ENCODE measurements at regions not wholly inside any gene's neighbourhood (a gene's known extent, or its start where the extent isn't known, plus 50 kb on each side); places are given as distances from the start of the nearest gene placed in this dataset.

DNA sequence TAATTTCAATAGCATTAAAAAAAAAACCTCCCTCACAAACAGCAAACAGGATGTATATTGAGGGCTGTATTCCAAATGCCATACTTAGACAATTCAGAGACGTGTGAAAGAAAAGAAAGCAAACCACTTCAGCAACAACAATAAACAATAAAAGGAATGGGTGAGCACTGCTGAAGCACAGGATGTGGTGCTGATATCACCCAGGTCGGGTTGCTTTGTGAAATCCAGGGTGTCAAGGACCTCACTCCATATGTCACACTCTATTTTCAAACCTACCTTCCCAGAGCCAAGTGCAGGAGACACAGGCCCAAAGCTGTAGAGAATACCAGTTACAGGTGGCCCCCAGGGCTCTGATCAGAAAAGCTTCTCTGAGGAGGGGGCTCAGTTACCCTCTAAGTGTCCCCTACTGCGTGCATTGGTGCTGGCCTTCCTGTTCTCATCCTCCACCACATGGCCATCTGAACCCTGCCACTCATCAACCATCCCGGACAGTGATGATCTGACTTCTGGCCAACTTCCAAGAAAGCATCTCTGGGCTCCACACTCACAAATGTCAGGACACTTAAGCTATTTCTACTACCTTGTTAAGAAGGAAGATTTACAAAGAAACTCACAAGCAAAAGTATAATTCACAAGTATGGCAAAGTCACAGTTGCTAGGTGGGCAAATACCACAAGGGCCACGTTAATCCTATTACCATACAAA, 363.0 kb downstream of the SS18 start:
- DNase-seq (ENCODE audit: low read depth in 4 of 4, low spot score in 3 of 4): no peak

DNA sequence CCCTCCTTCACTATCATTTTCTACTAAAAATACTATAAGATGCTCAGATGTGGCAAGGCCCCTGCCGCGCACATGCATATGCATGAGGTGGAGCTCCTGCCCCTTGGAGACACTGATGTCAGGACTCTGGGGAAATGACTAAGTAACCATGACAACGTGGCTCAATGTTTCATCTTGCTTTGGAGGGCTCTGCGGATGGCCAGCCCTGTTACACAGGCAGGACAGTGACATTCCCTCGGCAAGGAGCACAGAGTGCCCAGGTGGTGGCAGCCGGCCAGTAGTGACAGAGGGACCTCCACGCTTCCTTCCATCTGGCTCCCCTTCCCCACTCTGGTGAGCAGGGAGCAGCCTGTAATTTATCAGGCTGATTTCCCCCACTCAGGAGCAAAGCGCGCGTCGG, 364.1 kb downstream of the SS18 start:
- no peak for DNase-seq (ENCODE audit: low read depth in 4 of 4, low spot score in 3 of 4)

DNA sequence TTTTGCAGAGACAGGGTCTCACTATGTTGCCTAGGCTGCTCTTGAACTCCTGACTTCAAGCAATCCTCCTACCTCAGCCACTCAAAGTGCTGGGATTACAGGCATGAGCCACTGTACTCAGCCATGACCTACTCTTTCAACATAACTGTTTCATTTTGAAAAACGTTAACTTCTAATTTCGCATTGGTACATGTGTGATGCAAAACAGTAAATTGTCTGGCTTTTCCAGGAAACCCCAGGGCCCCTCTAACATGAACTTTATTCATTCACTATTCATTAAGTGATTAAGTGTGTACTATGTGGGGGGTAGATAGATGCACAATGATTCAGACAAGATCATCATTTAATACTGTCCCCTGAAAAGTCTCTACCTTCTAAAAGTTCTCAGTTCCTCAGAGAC, 364.9 kb downstream of the SS18 start:
- no peak for DNase-seq (ENCODE audit: low read depth in 4 of 4, low spot score in 3 of 4)

DNA sequence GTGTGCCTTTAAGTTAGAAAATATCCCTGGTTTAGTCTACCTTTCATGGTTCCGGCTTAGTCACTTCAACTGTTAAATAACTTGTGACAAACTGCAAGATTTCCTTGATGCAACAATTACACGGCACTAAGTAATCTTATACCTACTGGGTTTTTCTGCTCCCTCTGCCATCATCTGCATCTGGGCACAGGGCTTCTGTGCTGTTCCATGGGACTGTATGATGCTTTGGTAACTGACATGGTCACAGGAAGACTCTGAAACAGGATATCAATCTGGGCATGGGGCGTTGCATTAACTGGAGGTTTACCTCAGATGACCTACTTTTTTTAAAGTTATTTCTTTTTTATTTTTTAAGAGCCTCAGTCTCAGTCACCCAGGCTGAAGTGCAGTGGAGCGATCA, 365.4 kb downstream of the SS18 start:
- no peak for DNase-seq (ENCODE audit: low read depth in 4 of 4, low spot score in 3 of 4)

DNA sequence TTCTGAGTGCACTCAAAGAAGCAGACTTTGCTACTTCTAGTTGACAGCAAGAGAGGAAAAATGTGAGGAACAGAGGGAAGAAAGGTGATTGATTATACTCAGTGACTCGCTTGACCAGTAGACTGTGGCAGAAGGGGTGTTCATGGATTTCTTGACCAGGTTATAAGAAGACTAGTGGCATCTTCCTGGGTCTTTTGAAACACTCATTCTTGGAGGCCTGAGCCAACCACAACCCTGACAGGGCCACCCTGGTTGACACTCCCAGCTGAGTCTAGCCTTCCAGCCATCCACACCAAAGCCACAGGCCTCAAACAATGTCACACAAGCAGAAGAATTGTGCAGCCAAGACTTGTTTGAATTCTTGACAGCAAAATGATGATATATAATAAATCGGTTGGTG, 366.3 kb downstream of the SS18 start:
- no peak for DNase-seq (ENCODE audit: low read depth in 4 of 4, low spot score in 3 of 4)

DNA sequence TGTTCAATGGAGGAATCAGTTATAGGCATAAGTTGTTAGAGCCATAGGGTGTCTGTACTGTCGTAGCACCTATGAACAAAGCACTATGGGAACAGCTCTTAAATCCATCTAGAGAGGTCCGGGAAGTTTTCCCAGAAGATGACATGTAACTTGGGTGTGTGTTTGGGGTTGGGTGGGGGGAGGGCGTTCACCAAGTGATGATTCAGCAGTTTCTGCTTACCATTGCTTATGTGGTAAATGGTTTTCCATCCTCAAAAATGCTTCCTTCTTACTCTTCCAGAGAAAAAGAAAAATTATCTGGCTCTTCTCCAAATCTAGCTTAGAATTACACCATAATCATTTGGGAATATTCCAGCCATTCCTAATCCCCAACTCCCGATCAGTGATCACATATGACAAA, 361.1 kb upstream of the ZNF521 start:
- no peak for DNase-seq (ENCODE audit: low read depth in 4 of 4, low spot score in 3 of 4)

DNA sequence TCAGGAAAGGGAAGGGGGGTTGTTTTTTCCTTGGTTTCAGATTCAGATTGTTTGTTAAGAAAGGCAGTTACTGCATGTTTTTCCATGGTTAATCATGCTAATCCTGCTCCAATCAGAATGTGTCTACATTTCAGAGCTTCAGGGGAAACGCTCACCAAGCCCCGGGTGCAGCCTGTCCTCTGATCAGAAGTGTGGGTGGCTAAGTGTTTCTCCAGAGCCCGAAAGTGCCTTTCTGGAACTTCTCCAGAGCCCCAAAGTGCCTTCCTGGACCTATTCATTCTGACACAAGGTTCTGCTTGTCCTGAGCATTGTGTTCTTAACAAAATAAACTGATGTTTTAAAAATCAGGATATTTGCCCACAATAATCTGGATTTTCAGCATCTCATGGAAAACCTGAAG, 359.0 kb upstream of the ZNF521 start:
- no peak for DNase-seq (ENCODE audit: low read depth in 4 of 4, low spot score in 3 of 4)

DNA sequence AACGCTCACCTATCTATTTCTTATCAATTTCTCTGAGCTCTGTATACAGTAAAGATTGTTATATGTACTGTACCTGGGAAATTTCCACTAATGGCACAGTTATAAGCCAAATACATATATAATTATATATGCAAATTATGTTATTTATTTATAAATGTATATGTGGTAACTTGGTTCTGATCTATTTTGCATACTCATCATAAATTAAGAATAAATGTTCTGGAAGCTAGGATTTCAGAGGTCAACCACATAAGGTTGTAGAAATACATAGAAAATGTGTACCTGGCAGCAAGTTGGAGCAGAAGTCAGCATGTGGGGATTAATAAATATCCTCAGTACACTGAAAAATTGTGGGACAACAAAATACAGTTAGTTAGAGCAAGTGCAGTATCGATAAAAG, 353.7 kb upstream of the ZNF521 start:
- no peak for DNase-seq (ENCODE audit: low read depth in 4 of 4, low spot score in 3 of 4)

DNA sequence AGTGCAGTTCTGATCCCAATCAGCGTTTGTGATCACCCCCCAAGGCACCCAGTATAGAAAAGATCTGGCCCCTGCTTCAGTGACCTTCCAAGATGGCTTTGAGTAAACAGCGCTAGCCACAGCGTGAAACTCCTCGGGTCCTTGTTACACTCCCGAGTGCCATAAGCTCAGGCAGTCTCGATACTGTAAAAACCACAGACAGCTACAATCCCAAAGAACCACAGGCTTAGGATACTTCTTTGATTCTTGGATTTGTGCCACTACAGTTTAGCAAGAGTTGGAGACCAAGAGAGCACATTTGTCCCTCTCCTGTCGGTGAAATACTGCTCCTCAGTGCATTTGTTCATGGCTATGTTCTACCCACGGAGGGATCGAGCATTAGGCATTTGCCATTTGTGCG, 352.5 kb upstream of the ZNF521 start:
- no peak for DNase-seq (ENCODE audit: low read depth in 4 of 4, low spot score in 3 of 4)

DNA sequence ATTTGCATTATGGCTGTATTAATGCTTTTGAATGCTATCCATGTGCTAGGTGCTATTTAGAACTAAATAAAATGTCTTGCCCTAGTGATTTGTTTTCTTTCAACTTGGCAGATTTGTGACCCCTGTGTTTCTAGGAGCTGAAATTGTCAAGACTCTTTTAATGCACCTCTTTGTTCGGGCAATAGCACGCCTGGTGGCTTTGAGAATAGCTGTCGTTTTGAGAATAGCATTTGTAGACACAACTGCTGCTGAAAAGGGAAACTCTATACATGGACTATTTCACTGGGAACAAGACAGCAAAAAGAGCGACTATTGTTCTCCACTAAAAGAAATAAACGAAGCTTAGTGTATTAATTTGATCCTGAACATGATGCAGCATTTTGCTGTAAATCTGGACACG, 352.1 kb upstream of the ZNF521 start:
- no peak for DNase-seq (ENCODE audit: low read depth in 4 of 4, low spot score in 3 of 4)

DNA sequence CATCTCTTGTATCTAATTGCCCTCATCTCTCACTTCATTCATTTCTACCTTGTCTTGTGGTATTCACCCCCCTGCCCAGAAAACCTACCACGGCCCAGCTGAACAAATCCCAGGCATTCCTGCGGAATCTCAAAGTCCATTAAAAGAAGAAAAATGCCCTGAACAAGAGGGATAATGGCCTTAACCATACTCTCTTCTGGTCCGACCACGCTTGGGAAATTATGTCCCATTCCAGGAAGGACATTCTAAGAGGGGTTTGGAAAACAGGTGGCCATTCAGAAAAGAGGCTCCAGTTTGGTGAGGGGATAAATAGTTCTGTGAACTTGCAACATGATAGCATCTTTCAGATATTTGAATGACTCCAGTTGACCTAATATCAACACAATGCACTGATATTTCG, 349.9 kb upstream of the ZNF521 start:
- no peak for DNase-seq (ENCODE audit: low read depth in 4 of 4, low spot score in 3 of 4)

DNA sequence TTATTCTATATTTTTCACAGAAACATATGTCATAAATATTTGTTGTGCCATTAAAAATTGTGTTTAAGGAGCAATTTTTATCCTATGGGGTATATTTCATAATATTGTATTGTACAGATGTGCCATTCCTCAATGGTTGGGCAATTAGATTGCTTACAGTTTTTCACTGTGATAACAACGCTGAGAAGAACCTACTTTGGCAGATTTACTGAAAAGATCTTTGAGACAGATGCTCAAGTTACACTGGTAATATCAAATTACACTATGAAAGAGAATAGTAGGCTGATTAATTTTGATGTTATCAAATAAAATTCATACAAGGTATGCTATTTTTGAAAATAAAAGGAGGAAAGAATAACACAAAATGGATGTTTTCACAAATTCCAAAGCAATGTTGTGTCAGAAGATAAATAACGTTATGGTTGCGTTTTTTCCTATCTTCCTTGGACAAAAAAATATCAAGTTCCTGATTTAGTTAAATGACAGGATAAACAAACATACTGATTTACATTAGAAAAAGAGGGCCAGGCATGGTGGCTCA, 335.1 kb upstream of the ZNF521 start:
- no peak for DNase-seq (ENCODE audit: low read depth in 4 of 4, low spot score in 3 of 4)

DNA sequence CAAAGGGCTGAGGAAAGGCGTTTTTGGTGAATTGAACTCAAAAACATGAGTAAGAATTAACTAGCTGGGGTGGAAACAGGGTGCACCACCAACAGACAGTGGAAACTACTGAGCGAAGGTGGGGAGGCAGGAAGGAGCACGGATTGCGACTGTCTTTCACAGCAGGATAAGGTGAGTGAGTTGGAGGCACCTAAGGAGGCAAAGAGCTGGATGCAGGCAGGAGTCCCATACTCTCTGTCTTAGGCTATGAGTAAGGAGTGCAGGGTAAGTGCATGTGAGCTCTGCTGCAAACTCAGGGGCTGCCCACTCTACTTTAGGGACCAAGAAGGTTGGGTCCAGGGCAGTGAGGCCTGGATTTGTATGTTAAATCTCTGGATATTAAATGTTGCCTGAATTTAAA, 333.1 kb upstream of the ZNF521 start:
- DNase-seq (ENCODE audit: low read depth in 4 of 4, low spot score in 3 of 4): no peak

DNA sequence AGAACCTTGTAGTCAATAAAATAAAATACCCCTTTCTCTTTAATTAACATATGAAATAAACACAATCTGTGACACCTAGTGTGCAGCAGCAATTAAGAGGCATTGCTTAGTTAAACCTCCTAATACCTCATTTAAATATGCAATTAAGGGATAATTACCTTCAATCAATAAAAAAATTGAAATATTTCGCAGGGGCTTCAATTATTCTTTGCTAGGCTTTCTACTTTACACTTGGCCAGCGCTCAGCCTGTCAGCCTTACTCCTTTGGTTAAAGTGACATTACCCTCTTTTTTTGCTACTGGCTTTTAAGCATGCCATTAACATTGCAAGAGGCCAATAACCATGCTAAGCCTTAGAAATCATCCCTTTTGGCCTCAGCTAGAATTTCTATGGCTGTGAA, 327.5 kb upstream of the ZNF521 start:
- no peak for DNase-seq (ENCODE audit: low read depth in 4 of 4, low spot score in 3 of 4)

DNA sequence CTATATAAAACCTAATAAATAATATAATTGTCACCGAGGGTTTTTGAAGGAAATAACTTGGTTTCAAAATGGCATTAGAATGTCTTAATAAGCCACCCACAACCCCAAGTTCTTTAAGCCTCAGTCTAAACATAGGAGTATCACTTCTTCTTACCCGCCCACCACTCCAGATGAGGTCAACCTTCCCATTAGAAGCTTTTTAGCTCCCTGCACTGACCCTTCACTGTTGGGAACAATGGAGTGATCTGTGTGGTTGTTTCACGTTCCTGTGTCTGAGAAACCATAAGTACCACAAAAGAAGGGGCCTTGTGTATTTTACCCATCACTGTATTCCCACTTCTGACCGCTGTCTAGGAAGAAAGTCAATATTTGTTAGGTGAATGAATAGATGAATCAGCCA, 326.3 kb upstream of the ZNF521 start:
- no peak for DNase-seq (ENCODE audit: low read depth in 4 of 4, low spot score in 3 of 4)

DNA sequence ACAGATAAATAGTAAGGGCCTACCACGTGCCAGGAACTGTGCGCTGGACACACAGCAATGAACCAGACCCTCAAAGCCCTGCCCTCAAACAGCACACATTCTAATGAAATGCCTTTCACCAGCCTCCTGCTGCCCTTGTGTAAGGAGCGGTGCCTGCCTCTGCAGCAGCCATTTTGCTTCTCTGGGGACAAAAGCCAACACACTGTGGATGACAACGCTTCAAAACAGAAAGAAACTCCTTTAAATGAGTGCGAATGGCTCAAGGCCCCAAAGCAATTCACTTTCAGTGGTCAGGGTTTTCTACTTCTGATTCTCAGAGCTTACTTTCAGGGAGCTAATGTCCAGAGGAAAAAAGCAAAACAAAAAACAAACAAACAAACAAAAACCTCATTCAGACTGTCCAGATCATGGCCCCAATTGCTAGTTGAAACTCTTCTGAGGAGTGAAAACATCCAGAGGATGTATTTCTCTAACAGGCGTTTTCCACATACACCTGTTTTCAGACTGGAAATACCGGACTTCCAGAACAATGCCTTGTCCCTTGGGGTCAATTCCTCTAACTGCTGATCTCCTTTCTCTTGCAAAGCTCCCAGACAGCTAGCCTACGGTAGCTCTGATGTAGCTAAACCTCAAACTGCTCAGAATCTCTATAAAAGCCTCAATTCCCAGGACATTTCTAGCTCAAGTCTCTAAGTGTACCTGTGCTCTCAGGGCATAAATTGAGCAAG, 323.3 kb upstream of the ZNF521 start:
- DNase-seq (ENCODE audit: low read depth in 4 of 4, low spot score in 3 of 4): no peak

DNA sequence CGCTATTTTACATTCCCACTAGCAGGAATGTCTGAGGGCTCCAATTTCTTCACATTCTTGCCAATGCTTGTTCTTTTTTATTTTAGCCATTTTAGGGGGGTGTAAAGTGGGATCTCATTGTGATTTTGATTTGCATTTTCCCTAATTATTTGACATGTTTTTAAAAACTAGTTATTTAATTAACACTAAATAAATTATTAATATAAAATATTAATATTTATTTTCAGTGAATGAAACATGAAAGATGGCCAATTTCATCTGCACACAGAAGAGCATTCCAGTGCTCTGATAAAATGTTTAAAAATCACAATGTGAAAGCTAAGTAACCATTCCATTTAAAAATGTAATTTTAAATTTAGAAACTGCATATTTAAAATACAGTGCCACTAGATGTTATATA, 322.2 kb upstream of the ZNF521 start:
- no peak for DNase-seq (ENCODE audit: low read depth in 4 of 4, low spot score in 3 of 4)

DNA sequence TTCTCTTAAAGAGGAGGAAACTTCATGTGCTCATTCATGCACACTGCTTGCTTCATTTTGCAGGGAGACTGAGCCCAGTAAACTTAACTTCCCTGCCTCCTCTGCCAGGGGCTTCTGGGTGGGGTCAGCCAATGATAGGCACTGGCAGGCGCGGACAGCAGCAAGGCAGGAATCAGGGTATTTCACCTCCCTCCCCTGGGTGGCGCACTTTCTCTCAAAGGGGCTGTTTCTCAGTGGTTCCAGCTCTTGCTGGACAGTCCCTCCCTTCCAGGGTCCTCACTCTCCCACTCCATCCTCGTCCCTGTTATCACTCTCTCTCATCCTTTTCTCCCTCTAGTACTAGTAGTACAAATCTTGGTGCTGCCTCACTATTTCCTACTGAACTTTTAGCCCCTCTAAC, 320.5 kb upstream of the ZNF521 start:
- no peak for DNase-seq (ENCODE audit: low read depth in 4 of 4, low spot score in 3 of 4)

DNA sequence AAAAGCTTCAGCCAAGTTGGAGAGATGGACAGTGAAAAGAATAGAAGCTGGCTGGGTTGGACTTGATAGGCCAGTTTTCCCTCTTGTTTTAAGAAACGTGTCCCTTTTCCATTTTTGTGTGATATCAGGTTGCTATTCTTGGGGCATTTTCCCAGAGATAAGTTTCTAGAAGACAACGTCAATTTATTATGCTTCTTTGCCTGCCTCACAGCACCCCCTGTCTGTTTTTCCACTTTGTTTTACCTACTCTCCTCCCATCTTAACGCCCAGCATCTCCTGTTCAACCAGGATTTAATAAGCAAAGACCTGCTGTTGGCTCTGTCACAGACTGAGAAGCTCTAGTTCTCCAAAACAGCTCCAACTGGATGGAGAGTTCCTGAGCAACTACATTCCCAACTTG, 317.8 kb upstream of the ZNF521 start:
- DNase-seq (ENCODE audit: low read depth in 4 of 4, low spot score in 3 of 4): no peak

DNA sequence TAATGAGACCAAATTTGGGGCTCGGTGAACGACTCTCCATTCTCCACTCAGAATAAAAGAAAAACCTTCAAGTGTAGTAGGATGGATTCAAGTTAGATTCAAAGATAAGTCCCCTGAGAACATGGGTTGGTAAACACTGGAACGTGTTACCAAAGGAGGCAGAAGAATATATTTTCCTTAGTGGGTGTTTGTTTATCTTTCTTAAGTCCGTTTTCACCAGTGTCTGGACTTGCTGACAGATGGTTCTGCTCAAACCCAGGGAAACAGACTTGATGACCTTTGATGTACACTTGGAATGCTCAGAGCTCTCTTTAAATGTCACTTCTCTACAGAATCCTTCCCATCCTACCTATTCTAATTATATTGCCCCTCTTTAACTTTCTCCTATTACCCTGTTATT, 310.3 kb upstream of the ZNF521 start:
- no peak for DNase-seq (ENCODE audit: low read depth in 4 of 4, low spot score in 3 of 4)

DNA sequence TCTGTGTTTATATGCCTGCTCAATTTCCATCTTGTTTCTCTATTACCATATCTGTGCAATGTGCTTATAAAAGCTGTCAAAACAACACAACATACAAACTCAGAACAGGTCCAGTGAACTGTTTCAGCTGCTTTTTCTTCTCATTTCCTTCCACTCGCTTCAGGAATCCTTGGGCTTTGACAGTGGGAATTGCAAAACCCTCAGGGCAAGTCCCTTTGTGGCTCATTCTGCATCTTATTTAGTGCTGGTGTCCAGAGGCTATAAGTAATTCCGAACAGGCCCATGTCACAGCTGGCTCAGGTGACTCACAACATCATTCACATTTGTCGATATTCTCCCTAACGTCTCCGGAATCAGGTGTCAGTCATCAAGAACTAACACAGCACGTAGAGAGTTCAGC, 309.9 kb upstream of the ZNF521 start:
- no peak for DNase-seq (ENCODE audit: low read depth in 4 of 4, low spot score in 3 of 4)

DNA sequence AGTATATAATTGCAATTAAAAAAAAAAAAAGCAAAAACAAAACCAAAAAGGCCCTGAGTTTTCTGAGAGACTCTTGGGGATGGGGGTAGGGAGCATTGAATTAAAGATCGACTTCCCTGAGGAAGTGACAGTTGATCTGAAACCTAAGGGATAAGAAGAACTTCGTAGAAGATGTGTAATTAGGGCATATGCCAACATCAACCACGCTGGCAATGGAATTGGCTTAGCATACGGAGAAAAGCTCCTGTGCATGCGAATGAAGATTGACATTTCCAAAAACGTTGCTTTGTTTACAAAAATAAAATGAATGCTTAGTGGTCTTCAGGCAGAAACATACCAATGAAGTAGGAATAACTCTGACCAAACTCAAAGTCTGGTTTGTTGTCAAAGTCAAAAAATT, 307.6 kb upstream of the ZNF521 start:
- DNase-seq (ENCODE audit: low read depth in 4 of 4, low spot score in 3 of 4): no peak
